ENCODE measurements at regions not wholly inside any gene's neighbourhood (a gene's known extent, or its start where the extent isn't known, plus 50 kb on each side); places are given as distances from the start of the nearest gene placed in this dataset.

GRCh38 chr18:39506581-39507330 lies 1941.2 kb upstream of the CELF4 start (continued):
- TF ChIP-seq, protein P1, sequence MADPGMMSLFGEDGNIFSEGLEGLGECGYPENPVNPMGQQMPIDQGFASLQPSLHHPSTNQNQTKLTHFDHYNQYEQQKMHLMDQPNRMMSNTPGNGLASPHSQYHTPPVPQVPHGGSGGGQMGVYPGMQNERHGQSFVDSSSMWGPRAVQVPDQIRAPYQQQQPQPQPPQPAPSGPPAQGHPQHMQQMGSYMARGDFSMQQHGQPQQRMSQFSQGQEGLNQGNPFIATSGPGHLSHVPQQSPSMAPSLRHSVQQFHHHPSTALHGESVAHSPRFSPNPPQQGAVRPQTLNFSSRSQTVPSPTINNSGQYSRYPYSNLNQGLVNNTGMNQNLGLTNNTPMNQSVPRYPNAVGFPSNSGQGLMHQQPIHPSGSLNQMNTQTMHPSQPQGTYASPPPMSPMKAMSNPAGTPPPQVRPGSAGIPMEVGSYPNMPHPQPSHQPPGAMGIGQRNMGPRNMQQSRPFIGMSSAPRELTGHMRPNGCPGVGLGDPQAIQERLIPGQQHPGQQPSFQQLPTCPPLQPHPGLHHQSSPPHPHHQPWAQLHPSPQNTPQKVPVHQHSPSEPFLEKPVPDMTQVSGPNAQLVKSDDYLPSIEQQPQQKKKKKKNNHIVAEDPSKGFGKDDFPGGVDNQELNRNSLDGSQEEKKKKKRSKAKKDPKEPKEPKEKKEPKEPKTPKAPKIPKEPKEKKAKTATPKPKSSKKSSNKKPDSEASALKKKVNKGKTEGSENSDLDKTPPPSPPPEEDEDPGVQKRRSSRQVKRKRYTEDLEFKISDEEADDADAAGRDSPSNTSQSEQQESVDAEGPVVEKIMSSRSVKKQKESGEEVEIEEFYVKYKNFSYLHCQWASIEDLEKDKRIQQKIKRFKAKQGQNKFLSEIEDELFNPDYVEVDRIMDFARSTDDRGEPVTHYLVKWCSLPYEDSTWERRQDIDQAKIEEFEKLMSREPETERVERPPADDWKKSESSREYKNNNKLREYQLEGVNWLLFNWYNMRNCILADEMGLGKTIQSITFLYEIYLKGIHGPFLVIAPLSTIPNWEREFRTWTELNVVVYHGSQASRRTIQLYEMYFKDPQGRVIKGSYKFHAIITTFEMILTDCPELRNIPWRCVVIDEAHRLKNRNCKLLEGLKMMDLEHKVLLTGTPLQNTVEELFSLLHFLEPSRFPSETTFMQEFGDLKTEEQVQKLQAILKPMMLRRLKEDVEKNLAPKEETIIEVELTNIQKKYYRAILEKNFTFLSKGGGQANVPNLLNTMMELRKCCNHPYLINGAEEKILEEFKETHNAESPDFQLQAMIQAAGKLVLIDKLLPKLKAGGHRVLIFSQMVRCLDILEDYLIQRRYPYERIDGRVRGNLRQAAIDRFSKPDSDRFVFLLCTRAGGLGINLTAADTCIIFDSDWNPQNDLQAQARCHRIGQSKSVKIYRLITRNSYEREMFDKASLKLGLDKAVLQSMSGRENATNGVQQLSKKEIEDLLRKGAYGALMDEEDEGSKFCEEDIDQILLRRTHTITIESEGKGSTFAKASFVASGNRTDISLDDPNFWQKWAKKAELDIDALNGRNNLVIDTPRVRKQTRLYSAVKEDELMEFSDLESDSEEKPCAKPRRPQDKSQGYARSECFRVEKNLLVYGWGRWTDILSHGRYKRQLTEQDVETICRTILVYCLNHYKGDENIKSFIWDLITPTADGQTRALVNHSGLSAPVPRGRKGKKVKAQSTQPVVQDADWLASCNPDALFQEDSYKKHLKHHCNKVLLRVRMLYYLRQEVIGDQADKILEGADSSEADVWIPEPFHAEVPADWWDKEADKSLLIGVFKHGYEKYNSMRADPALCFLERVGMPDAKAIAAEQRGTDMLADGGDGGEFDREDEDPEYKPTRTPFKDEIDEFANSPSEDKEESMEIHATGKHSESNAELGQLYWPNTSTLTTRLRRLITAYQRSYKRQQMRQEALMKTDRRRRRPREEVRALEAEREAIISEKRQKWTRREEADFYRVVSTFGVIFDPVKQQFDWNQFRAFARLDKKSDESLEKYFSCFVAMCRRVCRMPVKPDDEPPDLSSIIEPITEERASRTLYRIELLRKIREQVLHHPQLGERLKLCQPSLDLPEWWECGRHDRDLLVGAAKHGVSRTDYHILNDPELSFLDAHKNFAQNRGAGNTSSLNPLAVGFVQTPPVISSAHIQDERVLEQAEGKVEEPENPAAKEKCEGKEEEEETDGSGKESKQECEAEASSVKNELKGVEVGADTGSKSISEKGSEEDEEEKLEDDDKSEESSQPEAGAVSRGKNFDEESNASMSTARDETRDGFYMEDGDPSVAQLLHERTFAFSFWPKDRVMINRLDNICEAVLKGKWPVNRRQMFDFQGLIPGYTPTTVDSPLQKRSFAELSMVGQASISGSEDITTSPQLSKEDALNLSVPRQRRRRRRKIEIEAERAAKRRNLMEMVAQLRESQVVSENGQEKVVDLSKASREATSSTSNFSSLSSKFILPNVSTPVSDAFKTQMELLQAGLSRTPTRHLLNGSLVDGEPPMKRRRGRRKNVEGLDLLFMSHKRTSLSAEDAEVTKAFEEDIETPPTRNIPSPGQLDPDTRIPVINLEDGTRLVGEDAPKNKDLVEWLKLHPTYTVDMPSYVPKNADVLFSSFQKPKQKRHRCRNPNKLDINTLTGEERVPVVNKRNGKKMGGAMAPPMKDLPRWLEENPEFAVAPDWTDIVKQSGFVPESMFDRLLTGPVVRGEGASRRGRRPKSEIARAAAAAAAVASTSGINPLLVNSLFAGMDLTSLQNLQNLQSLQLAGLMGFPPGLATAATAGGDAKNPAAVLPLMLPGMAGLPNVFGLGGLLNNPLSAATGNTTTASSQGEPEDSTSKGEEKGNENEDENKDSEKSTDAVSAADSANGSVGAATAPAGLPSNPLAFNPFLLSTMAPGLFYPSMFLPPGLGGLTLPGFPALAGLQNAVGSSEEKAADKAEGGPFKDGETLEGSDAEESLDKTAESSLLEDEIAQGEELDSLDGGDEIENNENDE (IDR thresholded peaks at IDR 0.05; ENCODE audit: insufficient replicate concordance, low read length): no peak
- TF ChIP-seq HDAC2 (IDR thresholded peaks at IDR 0.05; ENCODE audit: borderline replicate concordance in 1 of 2, low read depth in 2 of 2, low read length in 2 of 2): no peak
- no peak for TF ChIP-seq GABPA (IDR thresholded peaks at IDR 0.05; ENCODE audit: borderline replicate concordance, insufficient read depth, low read length)
- TF ChIP-seq SUZ12 (IDR thresholded peaks at IDR 0.05; ENCODE audit: low read length): no peak
- TF ChIP-seq, protein P2, sequence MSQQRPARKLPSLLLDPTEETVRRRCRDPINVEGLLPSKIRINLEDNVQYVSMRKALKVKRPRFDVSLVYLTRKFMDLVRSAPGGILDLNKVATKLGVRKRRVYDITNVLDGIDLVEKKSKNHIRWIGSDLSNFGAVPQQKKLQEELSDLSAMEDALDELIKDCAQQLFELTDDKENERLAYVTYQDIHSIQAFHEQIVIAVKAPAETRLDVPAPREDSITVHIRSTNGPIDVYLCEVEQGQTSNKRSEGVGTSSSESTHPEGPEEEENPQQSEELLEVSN (IDR thresholded peaks at IDR 0.05): no peak
- TF ChIP-seq RBBP5 (IDR thresholded peaks at IDR 0.05; ENCODE audit: borderline replicate concordance, low read depth, low read length): no peak
- no peak for TF ChIP-seq SIN3A (conservative IDR thresholded peaks at IDR 0.05 in 1 of 2, IDR thresholded peaks at IDR 0.05 in 1 of 2; ENCODE audit: low read depth in 1 of 2, low read length in 2 of 2)

Measured in H1 (cell line).